Femur (tissue), 1 donor: ENCODE measurements at regions not wholly inside any gene's neighbourhood (a gene's known extent, or its start where the extent isn't known, plus 50 kb on each side); places are given as distances from the start of the nearest gene placed in this dataset.

Experiments used
- DNase-seq: peaks from one replicate; pipeline ENCODE4 v3.0.0-alpha.2; 2017

GRCh38 chr17:54745239-54745638, 155.4 kb upstream of the TOM1L1 start:
- no peak for DNase-seq

GRCh38 chr17:54745862-54746261, 154.8 kb upstream of the TOM1L1 start:
- no peak for DNase-seq

- no peak for DNase-seq
These were observed 151.5 kb upstream of the TOM1L1 start for GRCh38 chr17:54749157-54749556.

GRCh38 chr17:54754560-54754959, 146.1 kb upstream of the TOM1L1 start:
- no peak for DNase-seq

GRCh38 chr17:54760836-54761235, 139.8 kb upstream of the TOM1L1 start:
- DNase-seq = no peak

GRCh38 chr17:54770836-54771235, 129.8 kb upstream of the TOM1L1 start:
- no peak for DNase-seq

GRCh38 chr17:54771409-54771915, 129.2 kb upstream of the TOM1L1 start:
- no peak for DNase-seq

- no peak for DNase-seq
These were observed 120.4 kb upstream of the TOM1L1 start for GRCh38 chr17:54780238-54780637.

- no peak for DNase-seq
These were observed 119.3 kb upstream of the TOM1L1 start for GRCh38 chr17:54781389-54781788.

- no peak for DNase-seq
These were observed 116.3 kb upstream of the TOM1L1 start for GRCh38 chr17:54784305-54784704.

- DNase-seq = no peak
These were observed 114.9 kb upstream of the TOM1L1 start for GRCh38 chr17:54785643-54786268.

- no peak for DNase-seq
These were observed 111.4 kb upstream of the TOM1L1 start for GRCh38 chr17:54789101-54789880.

GRCh38 chr17:54793271-54793670, 107.4 kb upstream of the TOM1L1 start:
- DNase-seq = no peak

GRCh38 chr17:54795046-54795445, 105.6 kb upstream of the TOM1L1 start:
- DNase-seq = no peak

GRCh38 chr17:54807331-54807730, 93.3 kb upstream of the TOM1L1 start:
- DNase-seq = no peak

GRCh38 chr17:54813896-54814295, 86.8 kb upstream of the TOM1L1 start:
- no peak for DNase-seq

- no peak for DNase-seq
These were observed 86.3 kb upstream of the TOM1L1 start for GRCh38 chr17:54814371-54814770.

GRCh38 chr17:54834086-54834485, 66.6 kb upstream of the TOM1L1 start:
- no peak for DNase-seq

GRCh38 chr17:54835015-54835414, 65.6 kb upstream of the TOM1L1 start:
- DNase-seq = no peak

- DNase-seq = no peak
These were observed 63.8 kb upstream of the TOM1L1 start for GRCh38 chr17:54836723-54837462.

GRCh38 chr17:54838651-54839421, 61.8 kb upstream of the TOM1L1 start:
- DNase-seq = no peak

- DNase-seq = no peak
These were observed 61.2 kb upstream of the TOM1L1 start for GRCh38 chr17:54839447-54839846.
